Smooth muscle cell (in vitro differentiated cells): ENCODE measurements at regions not wholly inside any gene's neighbourhood (a gene's known extent, or its start where the extent isn't known, plus 50 kb on each side); places are given as distances from the start of the nearest gene placed in this dataset.

Source experiments
- DNase-seq: peaks from one replicate; lab custom pipeline; 2025; ENCODE audit not compliant: unreplicated experiment; lab: John Stamatoyannopoulos, UW
- H2AFZ ChIP-seq: fragments of 200-600 bp; sonication (generic); 2 replicates; pipeline ENCODE4 v1.6.0; 2016; ENCODE audit warnings: antibody characterized with exemption, low read depth, mild to moderate bottlenecking
- H3F3A ChIP-seq: fragments of 200-600 bp; sonication (generic); 2 replicates; pipeline ENCODE4 v1.6.0; 2017; ENCODE audit warnings: antibody characterized with exemption, low read depth
- H3K27ac ChIP-seq: fragments of 200-600 bp; sonication (generic); 2 replicates; pipeline ENCODE4 v1.5.1; 2016; ENCODE audit warnings: low read depth, mild to moderate bottlenecking
- H3K27me3 ChIP-seq: fragments of 200-600 bp; sonication (generic); 2 replicates; pipeline ENCODE4 v1.6.1; 2016; ENCODE audit warnings: low read depth, mild to moderate bottlenecking
- H3K36me3 ChIP-seq: fragments of 200-600 bp; sonication (generic); 2 replicates; pipeline ENCODE4 v1.5.1; 2016; ENCODE audit warnings: low read depth
- H3K4me1 ChIP-seq: fragments of 200-600 bp; sonication (generic); 2 replicates; pipeline ENCODE4 v1.5.1; 2016; ENCODE audit warnings: low read depth
- H3K4me2 ChIP-seq: fragments of 200-600 bp; sonication (generic); 2 replicates; pipeline ENCODE4 v1.6.0; 2016; ENCODE audit warnings: mild to moderate bottlenecking
- H3K4me3 ChIP-seq: fragments of 200-600 bp; sonication (generic); 2 replicates; pipeline ENCODE4 v1.5.1; 2016; ENCODE audit warnings: mild to moderate bottlenecking
- H3K79me2 ChIP-seq: fragments of 200-600 bp; sonication (generic); 2 replicates; pipeline ENCODE4 v1.6.0; 2016; ENCODE audit warnings: low read depth, mild to moderate bottlenecking
- H3K9ac ChIP-seq: fragments of 200-600 bp; sonication (generic); 2 replicates; pipeline ENCODE4 v1.6.0; 2016; ENCODE audit warnings: low read depth
- H3K9me3 ChIP-seq: fragments of 200-600 bp; sonication (generic); replicated peaks from 2 replicates; pipeline ENCODE4 v1.5.1; 2016; ENCODE audit warnings: low read depth
- H4K20me1 ChIP-seq: fragments of 200-600 bp; sonication (generic); 2 replicates; pipeline ENCODE4 v1.6.0; 2016; ENCODE audit warnings: low read depth
- WGBS: methylation state at CpG from one replicate; pipeline ENCODE4 v1.1.7; 2016; ENCODE audit warnings: low lambda C conversion rate; 5-methylcytosine and 5-hydroxymethylcytosine counted together
- TF ChIP-seq, protein P1 (sequence below): fragments of 200-600 bp; sonication (generic); IDR thresholded peaks from 2 replicates; pipeline ENCODE4 v1.5.1; 2017; ENCODE audit warnings: borderline replicate concordance, mild to moderate bottlenecking, antibody characterized with exemption; ENCODE audit not compliant: insufficient read depth, poor library complexity, severe bottlenecking

DNA sequence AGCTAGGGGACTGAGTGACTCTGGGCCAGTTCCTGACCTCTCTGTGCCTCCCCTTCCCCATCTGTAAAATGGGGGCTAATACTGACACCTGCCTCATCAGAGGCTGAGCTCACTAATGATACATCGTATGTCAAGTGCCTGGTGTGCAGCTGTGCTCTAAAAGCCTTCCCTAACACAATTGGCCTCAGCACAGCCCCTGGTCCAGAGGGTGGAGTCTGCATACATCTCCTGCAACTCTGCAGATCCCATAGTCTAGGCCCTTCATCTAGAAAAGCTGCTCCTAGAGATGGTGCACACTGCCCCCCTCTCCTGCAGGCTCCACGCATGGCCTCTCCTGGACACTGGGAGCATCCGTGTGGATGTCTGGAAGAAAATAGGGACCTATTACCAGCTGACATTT is 255.0 kb downstream of the RPS24 start:
- Histone ChIP-seq H3K27me3 (no peaks in the 10 kb centered on the region), H3K36me3 (no peaks in the 10 kb centered on the region), H3K79me2 (no peaks in the 10 kb centered on the region), H3F3A (peaks cover 10% of the 10 kb centered on the region), H3K4me2 (no peak overlapping the region), H3K4me1 (peaks cover 21% of the 10 kb centered on the region), H3K9ac (no peak overlapping the region), H3K4me3 (no peak overlapping the region), H2AFZ (no peak overlapping the region), H4K20me1 (no peaks in the 10 kb centered on the region), H3K9me3 (no peaks in the 10 kb centered on the region), H3K27ac (no peak overlapping the region)
- no peak for DNase-seq
- TF ChIP-seq, protein P1, sequence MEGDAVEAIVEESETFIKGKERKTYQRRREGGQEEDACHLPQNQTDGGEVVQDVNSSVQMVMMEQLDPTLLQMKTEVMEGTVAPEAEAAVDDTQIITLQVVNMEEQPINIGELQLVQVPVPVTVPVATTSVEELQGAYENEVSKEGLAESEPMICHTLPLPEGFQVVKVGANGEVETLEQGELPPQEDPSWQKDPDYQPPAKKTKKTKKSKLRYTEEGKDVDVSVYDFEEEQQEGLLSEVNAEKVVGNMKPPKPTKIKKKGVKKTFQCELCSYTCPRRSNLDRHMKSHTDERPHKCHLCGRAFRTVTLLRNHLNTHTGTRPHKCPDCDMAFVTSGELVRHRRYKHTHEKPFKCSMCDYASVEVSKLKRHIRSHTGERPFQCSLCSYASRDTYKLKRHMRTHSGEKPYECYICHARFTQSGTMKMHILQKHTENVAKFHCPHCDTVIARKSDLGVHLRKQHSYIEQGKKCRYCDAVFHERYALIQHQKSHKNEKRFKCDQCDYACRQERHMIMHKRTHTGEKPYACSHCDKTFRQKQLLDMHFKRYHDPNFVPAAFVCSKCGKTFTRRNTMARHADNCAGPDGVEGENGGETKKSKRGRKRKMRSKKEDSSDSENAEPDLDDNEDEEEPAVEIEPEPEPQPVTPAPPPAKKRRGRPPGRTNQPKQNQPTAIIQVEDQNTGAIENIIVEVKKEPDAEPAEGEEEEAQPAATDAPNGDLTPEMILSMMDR = no peak
- WGBS = 89% methylated on average over 3 of the region's 3 CpGs

DNA sequence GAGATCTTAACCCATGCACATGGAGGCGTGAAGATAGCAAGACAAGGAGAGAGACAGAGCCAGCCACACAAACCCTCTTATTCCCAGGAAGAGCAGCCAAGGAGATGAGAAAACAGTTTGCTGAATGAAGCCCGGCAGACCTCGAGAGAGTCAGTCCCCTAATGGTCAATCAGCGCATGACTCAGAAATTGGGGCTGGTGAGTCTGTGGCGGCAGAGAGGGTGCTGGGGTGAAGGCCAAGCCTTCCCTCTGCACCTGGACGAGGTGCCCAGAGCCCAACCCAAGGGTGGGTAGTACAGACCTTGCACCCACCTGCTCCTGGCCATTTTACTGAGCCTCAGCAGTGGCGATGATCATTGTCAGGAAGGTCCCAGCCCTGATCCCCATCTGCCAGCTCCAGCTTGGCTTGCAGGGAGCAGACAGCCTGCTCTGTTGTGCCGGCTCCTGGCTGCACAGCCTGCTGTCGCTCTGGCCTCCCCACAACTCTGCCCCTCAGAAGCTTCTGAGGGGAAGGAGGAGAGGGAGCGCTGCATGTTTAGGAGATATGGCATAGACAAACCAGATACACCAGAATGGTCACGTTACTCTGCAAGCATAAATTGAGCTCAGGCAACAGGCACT is 256.6 kb downstream of the RPS24 start:
- no peak overlapping the region for H3K27ac ChIP-seq
- 54% methylated on average over 11 of the region's 11 CpGs for WGBS
- H3K36me3 ChIP-seq = no peaks in the 10 kb centered on the region
- TF ChIP-seq, protein P1 = no peak
- H3K9me3 ChIP-seq = no peaks in the 10 kb centered on the region
- DNase-seq = no peak
- H3F3A ChIP-seq = peaks cover 10% of the 10 kb centered on the region
- no peak overlapping the region for H3K4me2 ChIP-seq
- H3K9ac ChIP-seq = no peak overlapping the region
- H3K4me1 ChIP-seq = peaks cover 27% of the 10 kb centered on the region
- no peaks in the 10 kb centered on the region for H4K20me1 ChIP-seq
- no peak overlapping the region for H2AFZ ChIP-seq
- no peak overlapping the region for H3K4me3 ChIP-seq
- no peaks in the 10 kb centered on the region for H3K27me3 ChIP-seq
- H3K79me2 ChIP-seq = no peaks in the 10 kb centered on the region

DNA sequence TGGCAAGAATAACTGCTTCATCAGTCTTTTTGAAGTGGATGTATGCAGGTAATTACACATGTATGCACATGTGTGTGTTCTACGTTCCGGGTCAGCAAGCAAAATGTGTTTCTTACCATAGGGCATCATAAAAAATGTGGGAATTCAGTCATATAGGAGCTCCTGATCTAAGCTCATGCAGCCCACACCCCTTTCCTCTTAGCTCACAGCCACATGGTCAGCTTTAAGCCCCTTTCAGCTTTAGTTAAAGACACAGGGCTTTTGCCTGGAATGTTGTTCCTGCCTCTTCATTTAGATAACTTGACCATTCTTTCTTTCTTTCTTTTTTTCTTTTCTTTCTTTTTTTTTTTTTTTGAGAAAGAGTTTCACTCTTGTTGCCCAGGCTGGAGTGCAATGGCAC is 258.1 kb downstream of the RPS24 start:
- Histone ChIP-seq H3F3A (peaks cover 10% of the 10 kb centered on the region), H2AFZ (no peak overlapping the region), H3K4me3 (no peak overlapping the region), H3K9ac (no peak overlapping the region), H3K4me1 (peaks cover 33% of the 10 kb centered on the region), H3K4me2 (peak overlapping the region; percentile 17), H3K27me3 (no peaks in the 10 kb centered on the region), H3K79me2 (no peaks in the 10 kb centered on the region), H3K27ac (no peak overlapping the region), H3K9me3 (no peaks in the 10 kb centered on the region), H4K20me1 (no peaks in the 10 kb centered on the region), H3K36me3 (no peaks in the 10 kb centered on the region)
- 59% methylated on average over 2 of the region's 2 CpGs for WGBS
- DNase-seq = no peak
- TF ChIP-seq, protein P1 = no peak
